Astrocyte of the cerebellum (primary cell): ENCODE measurements at regions not wholly inside any gene's neighbourhood (a gene's known extent, or its start where the extent isn't known, plus 50 kb on each side); places are given as distances from the start of the nearest gene placed in this dataset.

Experiments
- DNase-seq: peaks from one replicate; pipeline ENCODE4 v3.0.0-alpha.2; 2011; ENCODE audit warnings: low read depth
- H3K4me3 ChIP-seq: 2 replicates; pipeline ENCODE4 v1.5.1; 2011; ENCODE audit warnings: mild to moderate bottlenecking, low read depth, low read length, moderate library complexity
- in situ Hi-C: cut with HindIII; loops from 2 replicates; pipeline ENCODE4 v1.10.0; 2017; ENCODE audit warnings: low sequenced_read_pairs
- TF ChIP-seq, protein P1 (sequence below): IDR thresholded peaks from 2 replicates; pipeline ENCODE4 v1.5.1; 2012; ENCODE audit warnings: low read length, low read depth, moderate library complexity, mild to moderate bottlenecking; ENCODE audit errors: missing control alignments

DNA sequence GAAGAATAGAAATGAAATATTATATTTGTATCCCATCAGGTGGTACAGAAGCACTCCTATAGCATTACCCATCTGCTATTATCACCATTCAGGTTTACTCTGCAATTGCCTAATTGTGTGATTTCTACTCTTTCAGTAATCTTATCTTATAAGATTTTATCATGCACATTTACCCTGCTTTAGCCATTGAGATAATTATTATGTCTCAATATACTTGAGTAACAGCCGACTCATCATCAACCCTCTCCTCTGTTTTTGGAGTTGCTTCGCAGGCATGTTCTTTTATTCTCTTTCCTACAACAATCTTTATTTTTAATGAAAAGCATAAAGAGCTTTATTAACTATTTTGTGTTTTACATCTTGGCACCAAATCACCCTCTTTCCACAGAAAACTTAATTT lies 419.9 kb downstream of the LRIG3 start:
- in situ Hi-C loops, result no loop called here
- TF ChIP-seq, protein P1, sequence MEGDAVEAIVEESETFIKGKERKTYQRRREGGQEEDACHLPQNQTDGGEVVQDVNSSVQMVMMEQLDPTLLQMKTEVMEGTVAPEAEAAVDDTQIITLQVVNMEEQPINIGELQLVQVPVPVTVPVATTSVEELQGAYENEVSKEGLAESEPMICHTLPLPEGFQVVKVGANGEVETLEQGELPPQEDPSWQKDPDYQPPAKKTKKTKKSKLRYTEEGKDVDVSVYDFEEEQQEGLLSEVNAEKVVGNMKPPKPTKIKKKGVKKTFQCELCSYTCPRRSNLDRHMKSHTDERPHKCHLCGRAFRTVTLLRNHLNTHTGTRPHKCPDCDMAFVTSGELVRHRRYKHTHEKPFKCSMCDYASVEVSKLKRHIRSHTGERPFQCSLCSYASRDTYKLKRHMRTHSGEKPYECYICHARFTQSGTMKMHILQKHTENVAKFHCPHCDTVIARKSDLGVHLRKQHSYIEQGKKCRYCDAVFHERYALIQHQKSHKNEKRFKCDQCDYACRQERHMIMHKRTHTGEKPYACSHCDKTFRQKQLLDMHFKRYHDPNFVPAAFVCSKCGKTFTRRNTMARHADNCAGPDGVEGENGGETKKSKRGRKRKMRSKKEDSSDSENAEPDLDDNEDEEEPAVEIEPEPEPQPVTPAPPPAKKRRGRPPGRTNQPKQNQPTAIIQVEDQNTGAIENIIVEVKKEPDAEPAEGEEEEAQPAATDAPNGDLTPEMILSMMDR, result no peak
- no peak for DNase-seq
- no peak overlapping the region for H3K4me3 ChIP-seq

DNA sequence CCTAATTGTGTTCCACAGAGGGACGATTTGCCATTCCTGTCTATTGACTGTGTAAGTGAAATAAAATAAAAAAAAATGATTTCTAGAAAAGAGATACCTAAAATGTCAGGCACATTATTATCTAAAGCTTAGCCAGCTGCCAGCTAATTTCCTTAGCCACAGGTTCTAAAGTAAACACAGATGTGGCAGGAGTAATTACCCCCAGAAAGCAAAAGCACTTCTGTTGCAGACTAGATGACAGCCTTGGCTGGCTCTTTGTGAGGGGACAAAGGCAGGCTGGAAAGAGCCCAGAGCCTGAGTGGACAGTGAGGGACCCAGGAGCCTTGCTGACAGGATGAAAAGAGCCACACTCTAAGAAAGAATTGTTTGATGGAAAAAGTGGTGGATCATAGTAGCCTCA lies 418.1 kb downstream of the LRIG3 start:
- DNase-seq, result no peak
- TF ChIP-seq, protein P1, result no peak
- no peak overlapping the region for H3K4me3 ChIP-seq
- in situ Hi-C loops, result no loop called here

DNA sequence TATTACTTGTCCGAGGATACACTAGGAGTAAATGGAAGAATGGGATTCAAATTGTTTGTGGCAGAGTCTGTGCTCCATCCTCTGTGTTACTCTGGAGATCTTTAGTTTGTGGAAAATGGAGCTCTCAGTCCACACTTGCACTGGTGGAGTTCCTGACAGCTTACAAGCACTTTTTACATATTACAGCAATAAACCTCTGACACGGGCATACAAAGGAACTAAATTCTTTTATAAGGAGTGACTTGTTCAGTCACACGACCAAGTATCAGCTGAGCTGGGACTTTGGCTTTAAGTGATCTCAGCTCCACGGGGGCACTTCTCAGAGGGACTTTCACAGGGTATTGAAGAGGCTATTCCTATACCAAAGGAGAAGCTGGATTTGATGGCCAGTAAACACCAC lies 417.5 kb downstream of the LRIG3 start:
- TF ChIP-seq, protein P1, result no peak
- in situ Hi-C loops, result no loop called here
- no peak overlapping the region for H3K4me3 ChIP-seq
- DNase-seq, result no peak

DNA sequence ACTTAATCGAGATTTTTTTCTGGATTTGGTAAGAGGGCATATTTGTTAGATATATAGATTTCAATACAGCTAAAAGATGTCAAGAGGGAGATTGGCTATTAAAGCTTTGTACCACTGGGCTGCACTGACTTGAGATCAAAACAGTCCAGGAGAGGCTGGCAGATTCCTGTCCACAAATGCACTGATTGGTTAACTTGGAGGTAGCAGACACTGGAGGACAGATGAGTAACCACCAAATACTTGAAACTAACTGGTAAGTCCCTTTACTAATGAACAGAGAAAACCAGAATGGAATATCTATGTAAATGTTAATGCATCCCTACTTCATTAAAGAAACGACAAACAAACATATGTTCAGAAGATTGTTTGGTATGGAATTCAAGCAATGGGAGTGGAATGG lies 416.6 kb downstream of the LRIG3 start:
- in situ Hi-C loops, result no loop called here
- no peak for DNase-seq

DNA sequence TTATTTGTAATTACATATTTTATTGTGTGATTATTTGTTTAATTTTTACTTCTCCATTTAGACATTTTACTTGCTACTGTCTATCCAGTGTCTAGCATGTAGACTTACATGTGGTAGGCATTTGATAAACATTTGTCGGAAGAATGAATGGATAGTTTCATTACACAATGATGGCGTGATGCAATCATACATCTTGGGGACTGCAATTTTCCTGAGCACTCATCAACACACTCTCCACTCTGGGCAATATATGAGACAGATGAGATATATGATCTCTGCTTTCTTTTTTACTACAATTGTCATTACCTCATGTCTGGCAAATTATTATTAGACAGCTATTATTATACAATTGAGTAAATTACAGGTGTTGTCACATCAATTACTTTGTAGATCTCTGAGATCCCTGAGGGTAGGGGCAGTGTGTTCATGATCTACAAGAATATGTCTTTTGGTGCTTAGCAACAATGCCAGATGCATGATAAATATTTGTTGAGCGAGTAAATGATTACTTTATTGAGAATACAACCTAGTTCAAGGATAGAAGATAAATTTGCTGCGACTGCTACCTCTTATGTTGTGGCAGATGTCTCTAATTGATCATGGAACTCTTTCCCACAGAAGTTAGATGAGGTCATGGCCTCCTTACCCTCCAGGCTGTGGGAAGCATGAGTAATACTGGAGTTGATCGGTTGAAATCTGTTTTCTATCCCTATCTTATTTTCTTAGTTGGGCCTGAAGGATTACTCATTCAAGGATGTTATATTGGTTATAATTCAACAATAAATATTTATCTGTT lies 416.0 kb downstream of the LRIG3 start:
- in situ Hi-C loops, result no loop called here
- TF ChIP-seq, protein P1, result no peak
- no peak overlapping the region for H3K4me3 ChIP-seq
- DNase-seq, result no peak

More for the DNA sequence above, 416.6 kb downstream of the LRIG3 start:
- TF ChIP-seq, protein P1, result no peak
- H3K4me3 ChIP-seq, result no peak overlapping the region

DNA sequence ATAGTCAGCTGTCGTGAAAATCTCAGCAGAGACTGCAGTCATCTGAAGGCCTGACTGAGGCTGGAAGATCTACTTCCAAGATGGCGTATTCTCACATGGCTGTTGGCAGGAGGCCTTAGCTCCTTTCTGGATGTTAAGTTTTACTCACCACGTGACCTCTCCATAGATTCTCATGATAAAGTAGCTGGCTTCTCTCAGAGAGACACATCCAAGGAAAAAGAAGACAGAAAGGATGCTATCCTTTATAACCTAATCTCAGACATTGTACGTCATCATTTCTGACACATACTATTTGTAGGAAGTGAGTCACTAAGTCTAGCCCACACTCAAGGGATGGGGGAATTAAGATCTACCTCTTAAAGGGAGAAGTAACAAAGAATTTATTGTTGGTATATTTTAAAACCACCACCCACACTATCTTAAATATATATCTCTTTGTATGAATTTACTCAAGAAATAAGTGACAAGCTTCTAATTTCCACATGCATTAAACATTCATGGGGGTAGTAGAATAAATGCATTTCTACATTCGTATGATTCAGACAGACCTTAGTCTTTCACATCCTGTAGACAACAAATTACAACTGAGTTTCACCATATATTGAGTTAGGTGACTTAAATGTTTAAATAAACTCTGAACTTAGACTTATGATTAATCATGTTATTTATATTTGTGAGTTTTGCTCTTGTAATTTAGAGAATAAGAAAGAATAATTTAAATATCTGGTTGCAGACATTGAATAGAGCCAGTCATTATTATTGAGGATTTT lies 411.0 kb downstream of the LRIG3 start:
- H3K4me3 ChIP-seq, result no peak overlapping the region
- in situ Hi-C loops, result no loop called here
- DNase-seq, result no peak
- TF ChIP-seq, protein P1, result no peak
